AG04450 (cell line): ENCODE measurements at regions not wholly inside any gene's neighbourhood (a gene's known extent, or its start where the extent isn't known, plus 50 kb on each side); places are given as distances from the start of the nearest gene placed in this dataset.

Source experiments
- CTCF ChIA-PET: fragments of 300-600, 350-600 bp; formaldehyde crosslinking; extraction: SDS; loops from one replicate; lab custom pipeline; 2022; ENCODE audit warnings: antibody characterized with exemption, inconsistent platforms; lab: Charles Lee
- POLR2A ChIA-PET: fragments of 350-600 bp; formaldehyde crosslinking; extraction: SDS; loops from one replicate; lab custom pipeline; 2021; ENCODE audit warnings: antibody characterized with exemption, inconsistent platforms; lab: Yijun Ruan, JAX
- DNase-seq: peaks from one replicate; pipeline ENCODE4 v3.0.0-alpha.2; 2011; ENCODE audit warnings: low read depth, low spot score
- H3K27ac ChIP-seq: one replicate; pipeline ENCODE4 v1.5.1; 2012; ENCODE audit warnings: low read depth, low read length, control low read depth
- H3K27me3 ChIP-seq: one replicate; pipeline ENCODE4 v1.6.0; 2012; ENCODE audit warnings: low read length; ENCODE audit not compliant: control insufficient read depth, insufficient read depth
- H3K4me3 ChIP-seq: 2 replicates; pipeline ENCODE4 v1.5.1; 2011; ENCODE audit warnings: mild to moderate bottlenecking, low read depth, low read length, control low read depth
- H3K9me3 ChIP-seq: 2 replicates; pipeline ENCODE4 v1.5.1; 2012; ENCODE audit warnings: low read length; ENCODE audit not compliant: control insufficient read depth, insufficient read depth
- TF ChIP-seq, protein P1 (sequence below): IDR thresholded peaks from 2 replicates; pipeline ENCODE4 v1.5.1; 2011; ENCODE audit warnings: low read depth, low read length, control low read depth, inconsistent platforms

DNA sequence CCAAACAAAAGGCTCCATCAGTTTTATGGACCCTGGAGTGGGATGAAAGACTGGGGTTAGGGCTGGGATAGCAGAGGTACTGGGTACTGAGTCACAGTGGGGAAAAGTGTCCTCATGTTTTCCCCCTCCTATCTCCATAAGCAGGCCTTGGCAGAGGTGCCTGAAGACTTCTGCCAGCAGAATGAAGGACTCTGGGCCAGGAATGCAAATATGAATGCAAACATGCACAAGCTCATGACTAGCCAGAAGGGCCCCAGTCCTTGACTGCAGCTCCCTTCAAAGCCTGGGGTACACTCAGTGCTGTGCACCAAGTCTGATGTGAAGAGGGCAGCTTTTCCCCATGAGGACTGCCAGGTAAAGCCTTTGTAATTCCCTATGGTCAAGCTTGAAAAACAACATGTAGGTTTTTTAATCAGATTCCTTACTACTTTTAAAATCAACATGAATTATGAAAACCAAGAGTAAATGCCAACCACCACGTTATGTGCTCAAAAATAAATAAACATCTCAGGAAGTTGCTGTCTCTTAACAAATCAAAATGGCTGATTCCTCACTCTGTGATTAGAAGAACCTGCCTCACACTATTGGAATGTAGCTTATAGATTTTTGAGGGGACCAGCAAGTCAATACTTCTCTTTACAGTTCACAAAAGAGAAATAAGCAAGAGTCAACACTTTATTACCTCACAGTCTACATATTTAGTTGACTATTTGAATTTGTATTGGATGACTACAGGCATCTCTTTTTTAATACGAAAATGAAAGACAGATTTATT lies 1512.0 kb downstream of the ARAP2 start:
- TF ChIP-seq, protein P1, sequence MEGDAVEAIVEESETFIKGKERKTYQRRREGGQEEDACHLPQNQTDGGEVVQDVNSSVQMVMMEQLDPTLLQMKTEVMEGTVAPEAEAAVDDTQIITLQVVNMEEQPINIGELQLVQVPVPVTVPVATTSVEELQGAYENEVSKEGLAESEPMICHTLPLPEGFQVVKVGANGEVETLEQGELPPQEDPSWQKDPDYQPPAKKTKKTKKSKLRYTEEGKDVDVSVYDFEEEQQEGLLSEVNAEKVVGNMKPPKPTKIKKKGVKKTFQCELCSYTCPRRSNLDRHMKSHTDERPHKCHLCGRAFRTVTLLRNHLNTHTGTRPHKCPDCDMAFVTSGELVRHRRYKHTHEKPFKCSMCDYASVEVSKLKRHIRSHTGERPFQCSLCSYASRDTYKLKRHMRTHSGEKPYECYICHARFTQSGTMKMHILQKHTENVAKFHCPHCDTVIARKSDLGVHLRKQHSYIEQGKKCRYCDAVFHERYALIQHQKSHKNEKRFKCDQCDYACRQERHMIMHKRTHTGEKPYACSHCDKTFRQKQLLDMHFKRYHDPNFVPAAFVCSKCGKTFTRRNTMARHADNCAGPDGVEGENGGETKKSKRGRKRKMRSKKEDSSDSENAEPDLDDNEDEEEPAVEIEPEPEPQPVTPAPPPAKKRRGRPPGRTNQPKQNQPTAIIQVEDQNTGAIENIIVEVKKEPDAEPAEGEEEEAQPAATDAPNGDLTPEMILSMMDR: no peak

DNA sequence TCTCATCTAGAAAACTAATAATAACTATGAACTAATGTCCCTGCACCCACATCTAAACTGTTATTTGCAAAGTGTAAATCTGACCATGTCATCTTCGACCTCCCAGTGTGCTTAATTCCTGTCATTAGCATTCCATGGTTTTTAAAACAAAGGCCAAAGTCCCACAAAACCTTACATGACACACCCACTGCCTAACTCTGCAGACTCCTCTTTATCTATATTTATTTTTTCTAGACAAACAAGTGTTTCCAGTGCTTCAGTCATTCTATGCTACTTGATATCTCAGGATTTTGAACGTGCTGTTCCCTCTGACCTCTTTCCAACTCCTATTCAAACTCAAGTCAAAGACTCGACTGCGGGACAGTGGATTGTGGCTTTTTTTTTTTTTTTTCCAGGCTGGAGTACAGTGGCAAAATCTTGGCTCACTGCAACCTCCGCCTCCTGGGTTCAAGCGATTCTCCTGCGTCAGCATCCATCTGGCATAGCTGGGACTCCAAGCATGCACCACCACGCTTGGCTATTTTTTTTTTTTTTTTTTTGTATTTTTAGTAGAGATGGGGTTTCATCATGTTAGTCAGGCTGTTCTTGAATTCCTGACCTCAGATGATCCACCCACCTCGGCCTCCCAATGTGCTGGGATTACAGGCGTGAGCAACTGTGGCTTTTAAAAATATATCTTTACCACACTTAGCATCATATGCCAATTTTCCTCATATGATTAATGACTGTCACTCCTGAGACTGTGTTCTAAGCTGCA lies 1511.0 kb downstream of the ARAP2 start:
- DNase-seq: no peak
- CTCF ChIA-PET: no interaction called here

More for the DNA sequence above, 1512.0 kb downstream of the ARAP2 start:
- Histone ChIP-seq H3K4me3 (no peak overlapping the region), H3K27ac (no peak overlapping the region), H3K27me3 (no peaks in the 10 kb centered on the region), H3K9me3 (no peaks in the 10 kb centered on the region)
- no peak for DNase-seq
- CTCF ChIA-PET: no interaction called here
- POLR2A ChIA-PET: no interaction called here

DNA sequence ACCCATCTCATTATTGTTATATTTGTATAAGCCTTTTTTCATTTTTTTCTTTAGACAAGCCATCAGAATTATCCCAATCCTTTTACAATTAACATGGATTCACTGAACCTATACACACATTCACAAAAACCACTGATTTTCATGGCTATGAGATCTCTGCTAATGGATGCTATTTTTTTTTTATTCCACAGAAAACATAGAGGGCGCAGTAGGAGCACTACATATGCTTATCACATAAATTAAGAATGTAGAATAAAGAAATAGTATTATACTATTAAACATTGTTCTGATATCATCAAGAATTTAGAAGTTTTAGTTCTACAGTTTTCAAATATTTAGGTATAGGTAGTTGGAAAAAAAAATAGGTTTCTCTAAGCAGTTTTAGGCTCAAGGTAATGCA lies 1477.4 kb downstream of the ARAP2 start:
- DNase-seq: no peak
- no peaks in the 10 kb centered on the region for H3K27me3 ChIP-seq
- no peak overlapping the region for H3K4me3 ChIP-seq
- peaks cover 9% of the 10 kb centered on the region for H3K9me3 ChIP-seq
- TF ChIP-seq, protein P1: no peak
- ChIA-PET CTCF (no interaction called here), POLR2A (no interaction called here)
- H3K27ac ChIP-seq: no peak overlapping the region

More for the DNA sequence above, 1511.0 kb downstream of the ARAP2 start:
- POLR2A ChIA-PET: no interaction called here
- no peak overlapping the region for H3K27ac ChIP-seq
- H3K27me3 ChIP-seq: no peaks in the 10 kb centered on the region
- TF ChIP-seq, protein P1: no peak
- H3K4me3 ChIP-seq: no peak overlapping the region
- H3K9me3 ChIP-seq: no peaks in the 10 kb centered on the region

DNA sequence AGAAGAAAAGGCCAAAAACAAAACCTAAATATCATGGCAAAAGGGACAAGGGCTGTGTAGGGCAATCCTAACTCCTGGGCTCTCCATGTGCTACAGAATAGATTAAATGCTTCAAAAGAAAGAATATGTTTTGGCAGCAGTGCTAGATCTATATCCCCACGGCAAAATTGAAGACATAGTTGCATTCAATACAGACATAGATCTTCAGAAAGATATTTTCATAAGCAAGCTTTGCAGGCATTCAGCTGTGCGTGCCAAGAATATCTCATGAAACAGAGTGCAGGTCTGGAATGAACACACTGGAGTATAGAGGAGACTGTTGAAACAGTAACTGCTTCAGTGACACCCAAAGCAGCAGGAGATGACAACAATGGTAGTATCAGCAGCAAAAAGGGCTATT lies 1476.9 kb downstream of the ARAP2 start:
- Histone ChIP-seq H3K27ac (no peak overlapping the region), H3K27me3 (no peaks in the 10 kb centered on the region), H3K4me3 (no peak overlapping the region), H3K9me3 (peaks cover 9% of the 10 kb centered on the region)
- DNase-seq: no peak
- ChIA-PET CTCF (no interaction called here), POLR2A (no interaction called here)
- TF ChIP-seq, protein P1: no peak

DNA sequence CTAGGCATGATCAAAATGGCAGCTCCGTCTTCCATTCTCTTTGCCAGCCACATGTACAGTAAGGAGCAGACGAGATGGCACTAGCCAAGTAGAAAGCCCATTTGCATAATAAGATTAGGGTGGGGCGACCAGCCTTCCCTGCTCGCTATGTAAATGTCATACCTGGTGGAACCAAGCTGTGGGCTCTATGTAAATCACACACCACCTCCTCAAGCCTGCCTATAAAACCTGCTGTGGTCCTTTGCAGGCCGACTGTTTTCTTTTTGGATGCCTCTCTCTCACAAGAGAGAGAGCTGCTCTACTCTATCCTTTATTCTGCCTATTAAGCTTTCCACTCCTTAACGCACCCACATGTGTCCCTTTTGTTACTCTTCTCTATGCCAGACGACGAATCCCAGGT lies 1472.7 kb downstream of the ARAP2 start:
- no peak overlapping the region for H3K4me3 ChIP-seq
- POLR2A ChIA-PET: no interaction called here
- no peaks in the 10 kb centered on the region for H3K27me3 ChIP-seq
- CTCF ChIA-PET: no interaction called here
- DNase-seq: no peak
- H3K27ac ChIP-seq: no peak overlapping the region
- peaks cover 4% of the 10 kb centered on the region for H3K9me3 ChIP-seq
- TF ChIP-seq, protein P1: no peak
